Fibroblast of upper back skin (primary cell): ENCODE measurements at regions not wholly inside any gene's neighbourhood (a gene's known extent, or its start where the extent isn't known, plus 50 kb on each side); places are given as distances from the start of the nearest gene placed in this dataset.

Experiments used
- DNase-seq: peaks from one replicate; pipeline ENCODE4 v3.0.0-alpha.2; 2013

DNA sequence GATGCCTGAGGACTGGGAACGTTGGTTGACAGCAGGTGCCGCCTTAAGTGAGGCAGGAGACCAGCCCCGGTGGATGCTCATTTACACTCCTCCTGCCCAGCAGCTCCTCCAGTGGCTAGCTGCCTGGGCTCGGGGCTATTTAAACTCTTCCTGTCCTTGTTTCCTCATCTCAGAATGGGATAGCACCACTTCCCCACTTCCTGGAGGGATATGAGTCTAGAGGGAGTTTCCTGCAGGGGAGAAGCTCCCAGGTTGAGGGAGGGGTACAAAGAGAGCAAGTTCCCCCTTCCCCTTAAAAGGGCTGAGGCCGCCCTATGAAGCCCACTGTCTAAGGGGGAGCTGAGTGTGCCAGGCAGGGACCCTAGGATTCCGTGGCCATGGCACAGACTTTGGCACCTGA is 311.2 kb downstream of the AACS start:
- DNase-seq = no peak

DNA sequence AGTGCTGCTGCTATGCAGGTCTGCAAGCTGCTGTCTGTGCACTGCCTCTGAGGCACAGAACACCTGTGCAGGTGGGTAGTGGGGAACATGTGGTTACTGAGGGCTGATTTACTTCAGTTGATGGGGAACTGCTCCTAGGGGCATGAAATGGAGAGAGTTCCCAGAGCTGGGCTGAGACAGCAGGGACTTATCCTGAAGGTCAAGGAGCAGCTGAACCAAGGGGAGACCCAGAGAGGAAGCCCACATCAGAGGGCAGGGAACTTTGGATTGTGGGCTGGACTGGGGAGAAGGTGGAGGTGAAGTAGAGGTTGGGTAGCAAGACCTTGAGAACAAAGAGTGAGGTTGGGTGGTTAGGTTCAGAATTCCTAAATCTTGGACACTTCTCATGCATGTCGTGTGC is 311.9 kb downstream of the AACS start:
- DNase-seq = no peak

DNA sequence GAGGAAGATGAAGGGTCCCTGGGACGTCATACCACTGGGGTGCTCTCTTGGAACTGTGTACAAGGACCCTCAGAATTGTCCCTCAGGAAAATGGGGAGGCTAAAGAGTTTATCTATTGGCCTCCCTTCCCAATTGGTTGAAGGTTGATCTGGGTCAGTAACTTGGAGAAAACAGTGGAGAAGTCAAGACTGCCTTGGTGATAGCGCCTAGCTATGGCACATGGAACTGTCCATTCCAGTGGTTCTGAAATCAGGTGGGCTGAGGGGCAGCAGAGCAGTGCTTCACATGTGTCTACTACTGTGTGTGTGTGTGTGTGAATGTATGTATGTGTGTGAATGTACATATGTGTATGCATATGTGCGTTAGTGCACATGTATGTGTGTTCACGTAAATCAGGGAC is 316.1 kb downstream of the AACS start:
- no peak for DNase-seq

DNA sequence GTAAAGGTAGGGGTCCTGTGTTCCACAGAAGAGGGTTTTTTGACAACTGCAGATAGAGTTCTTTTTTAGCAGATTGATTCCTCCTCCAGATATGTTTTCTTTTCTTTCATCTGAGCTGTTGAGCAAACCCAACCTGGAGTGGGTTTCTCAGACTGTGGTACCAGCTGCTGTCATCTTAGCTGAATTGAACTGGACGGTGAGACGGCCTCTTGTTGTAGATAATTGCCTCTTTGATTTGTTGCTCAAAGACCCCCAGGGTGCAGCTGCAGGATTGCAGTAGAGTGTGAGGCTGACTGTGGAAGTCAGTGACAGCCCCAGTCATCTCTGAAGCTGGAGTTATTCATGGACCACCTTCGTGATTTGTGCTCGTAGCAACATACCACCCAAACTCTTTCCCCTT is 317.7 kb downstream of the AACS start:
- DNase-seq = no peak

DNA sequence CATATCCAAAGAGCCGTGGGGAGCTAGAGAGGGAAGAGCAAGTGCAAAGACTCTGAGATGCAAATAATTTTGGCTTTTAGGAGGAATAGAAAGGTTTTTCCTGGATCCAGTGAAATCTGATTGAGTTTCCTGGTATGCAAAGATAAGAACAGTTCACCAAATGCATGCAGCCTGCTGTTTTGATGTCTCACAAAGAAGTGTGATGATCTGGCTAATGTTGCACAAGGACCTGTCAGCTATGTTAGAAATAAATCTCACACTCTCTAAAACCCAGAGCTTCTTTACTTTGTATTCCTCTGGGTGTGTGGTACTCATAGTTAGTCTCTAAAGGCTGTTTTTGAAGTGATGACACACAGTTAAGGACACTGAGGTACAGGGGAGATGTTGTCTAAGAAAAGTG is 321.4 kb downstream of the AACS start:
- no peak for DNase-seq

DNA sequence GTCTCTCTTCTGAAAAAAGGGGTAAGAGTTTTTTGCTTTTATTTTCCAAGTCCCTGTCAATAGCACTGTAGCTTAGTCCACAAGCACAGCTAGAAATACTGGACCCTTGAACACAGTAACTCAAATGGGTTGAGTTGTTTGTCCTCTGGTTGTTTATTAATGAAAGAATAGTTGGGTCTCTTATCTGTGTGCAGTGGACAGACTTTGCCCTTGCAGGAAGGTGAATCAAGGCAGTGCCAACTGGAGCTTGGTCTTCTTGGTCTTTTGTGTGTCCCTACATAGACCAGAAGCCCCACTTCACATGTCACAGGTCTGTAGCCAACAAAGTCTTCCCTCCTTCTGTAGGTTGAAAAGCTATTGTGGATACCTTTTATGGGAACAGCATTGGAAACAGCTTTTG is 322.0 kb downstream of the AACS start:
- no peak for DNase-seq

DNA sequence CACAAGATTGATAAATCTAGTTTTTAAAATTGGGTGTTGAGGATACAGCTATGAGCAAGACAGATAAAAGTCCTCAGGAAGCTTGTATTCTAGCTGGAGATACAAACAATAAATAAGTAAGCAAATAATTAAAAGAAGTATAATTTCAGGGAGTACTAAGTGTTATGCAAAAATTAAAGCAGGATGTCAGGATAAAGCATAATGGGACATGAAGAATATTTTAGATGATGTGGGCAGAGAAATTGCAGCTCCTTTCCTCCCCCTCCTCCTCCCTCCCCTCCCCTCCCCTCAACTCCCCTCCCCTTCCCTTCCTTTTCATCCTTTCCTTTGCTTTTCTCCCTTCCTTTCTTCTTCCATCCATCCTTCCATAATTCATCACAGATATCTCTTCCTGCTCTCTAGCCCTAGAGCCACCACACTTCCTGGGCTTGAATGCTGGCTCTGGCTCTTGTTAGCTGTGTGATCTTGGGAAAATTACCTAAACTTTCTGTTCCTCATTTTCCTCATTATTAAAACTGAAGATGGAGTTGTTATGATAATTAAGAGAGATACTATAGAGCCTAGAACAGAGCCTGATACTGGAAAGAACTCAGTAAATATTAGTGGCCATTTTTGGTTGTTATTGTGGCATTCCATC is 323.9 kb downstream of the AACS start:
- DNase-seq = no peak

DNA sequence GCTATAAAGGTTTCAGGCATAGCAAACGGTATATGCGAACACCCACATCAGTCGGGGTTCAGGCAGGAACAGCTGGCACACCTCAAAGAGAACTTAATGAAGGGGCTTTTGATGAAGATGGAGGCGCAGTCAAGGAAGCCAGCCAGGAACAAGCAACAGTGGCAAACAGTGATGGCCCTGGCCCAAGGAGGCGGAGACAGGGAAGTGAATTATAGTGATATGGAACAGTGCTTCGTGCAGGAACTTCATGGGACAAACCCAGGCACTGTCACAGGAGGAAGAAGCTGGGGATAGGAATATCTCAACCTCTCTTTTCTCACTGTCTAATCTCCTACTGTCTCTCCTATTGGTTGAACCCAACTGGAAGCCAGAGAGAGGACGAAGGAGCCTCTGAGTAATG is 328.3 kb downstream of the AACS start:
- no peak for DNase-seq

DNA sequence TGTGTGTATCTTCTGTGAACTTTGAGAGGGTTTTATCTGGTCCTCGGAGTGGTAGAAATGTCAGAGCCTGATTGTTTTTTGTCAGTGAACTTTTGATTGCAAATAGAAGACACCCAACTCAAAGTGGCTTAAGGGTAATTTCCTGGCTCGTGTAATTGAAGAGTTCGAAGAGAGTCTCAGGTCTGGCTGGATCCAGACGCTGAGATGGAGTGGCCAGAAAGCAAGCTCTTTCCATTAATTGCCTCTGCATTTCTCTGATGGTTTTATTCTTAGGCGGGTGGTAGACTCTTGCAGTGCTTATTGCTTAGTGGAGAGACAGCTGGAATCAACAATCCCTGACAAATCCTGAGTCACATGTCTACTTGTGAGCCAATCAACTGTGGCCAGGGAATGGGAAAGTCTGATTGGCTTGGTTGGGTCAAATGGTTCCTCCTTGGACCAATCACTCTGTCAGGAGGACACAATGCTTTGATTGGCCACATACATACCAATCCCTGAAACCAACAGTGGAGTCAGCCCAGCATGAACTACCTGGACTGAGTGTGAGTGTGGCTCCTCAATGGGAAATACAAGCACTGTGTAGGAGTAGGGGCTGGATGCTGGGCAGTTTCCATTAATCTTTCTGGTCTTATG is 330.5 kb downstream of the AACS start:
- no peak for DNase-seq

DNA sequence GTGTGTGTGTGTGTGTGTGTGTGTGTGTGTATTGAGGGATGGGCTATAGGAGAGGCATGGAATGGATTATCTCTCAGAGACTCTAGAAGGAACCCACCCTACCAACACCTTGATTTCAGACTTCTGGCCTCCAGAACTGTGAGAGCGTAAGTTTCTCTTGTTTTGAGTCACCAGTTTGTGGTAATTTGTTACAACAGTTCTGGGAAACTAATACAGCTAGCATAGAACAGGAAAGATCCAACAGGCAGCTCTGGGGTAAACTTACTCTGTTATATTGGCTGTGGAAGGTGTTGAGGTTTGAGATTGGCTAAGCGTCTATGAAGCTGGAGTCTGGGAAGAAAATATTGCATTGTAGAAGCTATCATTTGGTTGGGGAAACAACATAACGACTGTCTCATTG is 334.3 kb downstream of the AACS start:
- no peak for DNase-seq

DNA sequence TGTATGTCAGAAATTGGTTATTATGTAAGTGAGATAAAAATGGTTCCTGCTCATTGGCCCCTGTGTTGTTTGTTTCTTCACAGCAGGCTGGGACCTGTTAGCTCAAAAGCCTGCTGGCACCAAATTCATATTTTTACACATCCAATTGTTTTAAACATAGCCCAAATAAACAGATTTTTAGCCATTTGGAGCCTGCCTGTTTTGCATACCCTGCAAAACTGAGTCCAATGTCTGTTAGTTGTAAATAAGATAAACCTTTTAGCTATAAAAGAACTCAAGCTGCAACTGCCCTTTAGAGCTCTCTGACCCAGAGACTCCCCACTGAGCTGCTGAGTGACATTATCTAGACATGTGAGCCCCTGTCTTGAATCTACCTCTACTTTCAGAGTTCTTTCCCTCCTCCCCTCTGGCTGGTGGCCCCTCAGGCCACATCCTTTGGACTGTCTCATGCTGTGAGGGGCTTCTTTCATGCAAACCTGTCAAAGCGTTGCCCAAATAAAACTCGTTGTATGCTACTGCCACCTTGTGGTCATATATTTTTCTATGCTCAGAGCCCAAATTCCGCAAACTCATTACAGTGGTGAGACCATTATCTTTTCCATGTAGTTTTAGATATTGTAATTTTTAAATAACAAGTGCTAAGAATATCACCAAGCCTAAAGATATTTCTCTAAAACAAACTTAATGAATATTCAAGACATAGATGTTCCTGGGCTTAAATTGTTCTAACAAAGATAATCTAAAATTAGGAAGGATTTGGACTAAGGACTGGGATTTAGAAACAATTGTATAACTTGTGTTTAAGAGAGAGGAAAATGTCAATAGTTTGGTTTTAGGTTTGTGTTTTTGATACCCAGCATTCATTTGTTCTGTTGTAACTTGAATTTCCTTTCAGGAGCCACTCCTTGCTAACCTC is 337.9 kb downstream of the AACS start:
- DNase-seq = peak; percentile 8

DNA sequence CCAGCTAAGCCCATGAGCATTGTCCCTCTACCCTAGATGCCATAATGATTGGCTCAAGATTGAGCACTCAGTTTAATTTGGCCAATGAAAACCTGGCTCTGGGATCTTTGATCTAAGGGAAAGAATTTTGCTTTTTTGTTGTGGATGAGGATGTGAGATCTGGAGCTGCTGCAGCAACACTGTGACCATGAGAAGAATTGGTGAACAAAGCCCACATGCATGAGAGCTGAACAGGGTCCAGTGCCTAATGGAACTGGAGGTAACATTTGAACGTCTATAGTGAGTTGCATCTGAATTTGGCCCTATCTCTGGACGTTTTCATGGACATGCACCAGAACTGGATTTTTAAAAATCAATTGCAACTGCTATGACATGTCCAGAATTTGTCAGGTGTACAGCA is 338.6 kb downstream of the AACS start:
- DNase-seq = no peak

DNA sequence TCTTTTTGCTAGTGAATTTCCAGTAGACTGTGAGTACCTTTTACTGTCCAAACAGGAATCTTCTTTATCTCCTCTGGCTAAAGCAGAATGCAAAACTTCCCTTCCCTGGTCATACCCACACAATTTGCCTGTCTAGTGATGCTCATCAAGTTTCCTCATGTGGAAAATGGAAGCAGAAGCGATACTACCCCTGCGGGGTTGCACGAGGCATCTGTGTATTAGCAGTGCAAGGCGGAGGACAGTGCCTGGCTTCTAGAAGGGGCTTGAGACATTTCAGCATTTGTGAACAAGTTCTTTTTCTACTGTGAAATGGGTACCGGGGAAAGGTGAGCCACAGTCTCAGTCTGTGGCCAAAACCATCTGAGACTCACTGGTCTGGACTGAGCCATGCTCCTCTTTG is 340.9 kb downstream of the AACS start:
- DNase-seq = no peak

DNA sequence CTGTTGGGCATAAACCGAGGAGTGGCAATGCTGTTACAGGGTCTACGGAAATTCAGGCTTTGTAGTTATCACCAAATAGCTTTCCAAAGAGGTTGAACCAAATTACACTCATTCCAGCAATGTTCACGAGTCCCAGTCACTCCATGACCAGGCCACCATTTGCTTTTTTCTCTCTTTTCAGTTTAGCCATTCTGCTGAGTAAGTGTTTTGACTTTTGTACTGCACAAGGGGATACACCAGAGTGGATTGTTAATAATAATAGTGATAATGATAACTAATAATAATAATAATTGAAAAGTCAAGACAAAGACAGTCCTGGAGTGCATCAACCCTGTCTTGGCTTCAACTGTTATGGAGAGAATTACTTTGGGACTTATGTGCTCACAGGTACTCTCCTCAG is 343.5 kb downstream of the AACS start:
- DNase-seq = no peak

DNA sequence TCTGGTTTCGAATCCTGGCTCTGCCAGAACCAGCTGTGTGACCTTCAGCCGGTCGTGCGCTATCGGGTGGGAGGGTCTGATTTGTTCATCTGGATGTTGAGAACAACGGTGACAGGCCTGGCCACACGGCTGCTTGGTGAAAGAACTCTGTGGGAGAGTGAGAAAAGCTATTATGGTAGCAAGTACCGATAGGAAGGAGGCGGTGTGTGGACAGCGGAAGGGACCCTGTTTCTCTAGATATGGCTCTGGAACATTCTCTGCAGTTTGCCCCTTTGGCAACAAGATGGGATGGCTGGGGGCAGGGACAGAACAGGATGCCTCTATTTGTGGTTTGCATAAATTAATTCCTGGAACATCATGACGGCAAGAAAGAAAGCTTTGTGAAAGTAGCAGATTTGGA is 347.3 kb downstream of the AACS start:
- DNase-seq = no peak

DNA sequence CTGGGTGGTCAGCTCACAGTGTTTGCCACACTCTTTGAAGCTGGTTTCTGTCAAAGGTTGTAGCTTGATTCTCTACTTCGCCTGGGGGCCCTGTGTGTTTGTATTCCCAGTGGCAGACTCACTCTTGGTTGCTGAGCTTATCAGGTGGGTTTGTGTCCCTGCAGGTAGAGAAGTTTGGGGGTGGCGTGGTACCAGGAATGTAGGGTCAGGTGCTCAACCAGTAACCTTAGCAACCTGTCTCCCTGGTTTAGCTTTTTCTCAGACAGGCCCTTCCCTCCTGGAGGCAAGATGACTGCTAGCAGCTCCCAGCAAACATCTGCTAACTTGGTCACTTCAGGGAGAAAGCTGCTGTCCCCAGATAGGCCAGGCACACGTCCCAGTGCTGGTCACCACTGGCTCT is 352.2 kb downstream of the AACS start:
- no peak for DNase-seq

DNA sequence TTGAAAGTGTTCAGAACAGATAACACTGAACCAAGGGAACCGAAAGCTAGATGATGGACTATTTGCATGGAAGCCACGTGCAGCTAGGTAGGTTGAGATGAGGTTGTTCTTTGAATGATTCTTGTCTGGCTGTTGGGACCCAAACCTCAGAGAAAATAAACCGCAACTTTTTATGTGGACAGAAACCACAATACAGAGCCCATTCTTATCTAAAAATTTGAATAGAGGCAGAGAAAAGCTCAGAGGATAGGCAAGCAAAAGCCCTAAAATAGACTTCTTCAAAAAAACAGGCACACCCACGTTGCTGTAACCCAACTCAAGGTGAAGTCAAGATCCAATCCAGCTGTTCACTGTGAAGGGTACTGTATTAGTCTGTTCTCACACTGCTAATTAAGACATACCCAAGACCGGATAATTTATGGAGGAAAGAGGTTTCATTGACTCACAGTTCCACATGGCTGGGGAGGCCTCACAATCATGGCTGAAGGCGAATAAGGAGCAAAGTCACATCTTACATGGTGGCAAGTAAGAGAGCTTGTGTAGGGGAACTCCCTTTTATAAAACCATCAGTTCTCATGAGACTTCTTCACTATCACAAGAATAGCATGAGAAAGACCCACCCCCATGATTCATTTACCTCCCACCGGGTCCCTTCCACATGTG is 353.8 kb downstream of the AACS start:
- DNase-seq = no peak

DNA sequence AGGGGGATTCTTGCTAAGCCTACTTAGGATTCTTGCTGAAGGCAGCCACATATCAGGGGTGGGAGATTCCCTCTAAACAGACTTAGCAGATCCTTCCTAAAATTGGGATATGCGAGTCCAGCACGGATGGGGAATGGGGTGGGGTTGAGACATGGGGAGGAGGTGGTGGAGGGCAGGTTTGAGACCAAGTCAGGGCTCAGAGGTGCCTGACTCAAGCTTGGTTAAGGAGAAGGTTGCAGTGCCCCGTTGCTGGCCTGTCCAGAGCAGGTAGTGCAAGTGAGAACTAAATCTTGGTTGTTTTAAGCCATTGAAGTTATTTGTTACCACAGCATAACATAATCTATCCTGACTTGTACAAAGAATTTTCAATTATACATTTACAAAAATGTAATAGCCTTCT is 359.7 kb downstream of the AACS start:
- no peak for DNase-seq

DNA sequence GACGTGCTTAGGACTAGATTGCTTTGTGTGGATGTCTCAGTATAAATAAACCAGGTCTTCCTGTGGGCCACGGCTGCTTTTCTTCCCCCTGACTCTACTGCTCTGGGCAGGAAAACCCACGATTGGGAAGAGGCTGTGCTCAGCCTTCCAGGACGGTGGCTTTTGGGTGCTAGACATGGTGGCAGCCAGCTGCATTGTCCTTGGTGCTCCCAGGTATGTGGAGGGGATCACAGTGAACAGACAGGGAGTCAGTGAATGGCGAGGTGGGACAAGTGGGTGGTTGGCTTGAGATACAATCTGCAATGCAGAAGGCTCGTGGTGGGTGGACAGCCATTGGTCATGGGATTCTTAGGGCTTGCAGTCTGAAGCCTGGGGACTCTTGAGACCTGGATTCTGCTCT is 366.3 kb downstream of the AACS start:
- no peak for DNase-seq

DNA sequence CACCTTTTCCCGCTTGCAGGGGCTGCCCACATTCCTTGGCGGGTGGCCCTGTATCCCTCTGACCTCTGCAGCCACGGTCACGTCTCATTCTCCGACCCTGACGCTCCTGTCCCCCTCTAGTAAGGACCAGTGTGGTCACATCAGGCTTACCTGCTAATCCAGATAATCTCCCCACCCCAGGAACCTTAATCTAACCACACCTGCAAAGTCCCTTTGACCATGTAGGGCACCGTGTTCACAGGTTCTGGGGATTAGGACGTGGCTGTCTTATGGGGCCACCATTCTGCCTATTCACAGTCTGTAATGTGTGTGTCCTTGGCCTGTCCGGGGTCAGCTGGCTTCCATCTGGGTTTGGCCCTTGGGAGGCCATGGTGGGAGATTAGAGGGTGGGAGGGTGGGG is 368.9 kb downstream of the AACS start:
- no peak for DNase-seq

DNA sequence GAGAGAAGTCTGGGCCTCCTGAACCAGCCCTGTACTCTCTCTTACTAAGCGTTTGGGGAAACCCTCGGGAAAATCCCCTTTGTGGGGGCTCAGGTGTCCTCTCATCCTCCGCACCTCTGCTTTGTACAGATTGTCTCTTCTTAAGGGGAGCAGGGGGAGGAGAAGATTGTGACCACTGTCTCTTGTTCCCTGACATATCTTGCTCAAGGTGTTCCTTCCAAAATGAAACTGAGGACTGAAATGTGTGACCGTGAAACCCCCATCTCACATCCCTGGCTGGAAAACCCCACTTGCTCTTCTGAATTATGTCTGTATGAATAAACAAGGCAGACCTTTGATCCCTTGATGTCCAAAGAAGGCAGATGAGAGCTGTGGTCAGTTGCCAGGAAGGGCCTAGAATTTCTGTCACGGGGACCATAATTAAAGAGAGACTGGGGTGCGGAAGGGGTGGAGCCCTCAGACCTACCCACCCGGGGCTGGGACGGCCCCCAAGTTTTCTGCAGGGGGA is 369.8 kb downstream of the AACS start:
- DNase-seq = no peak

DNA sequence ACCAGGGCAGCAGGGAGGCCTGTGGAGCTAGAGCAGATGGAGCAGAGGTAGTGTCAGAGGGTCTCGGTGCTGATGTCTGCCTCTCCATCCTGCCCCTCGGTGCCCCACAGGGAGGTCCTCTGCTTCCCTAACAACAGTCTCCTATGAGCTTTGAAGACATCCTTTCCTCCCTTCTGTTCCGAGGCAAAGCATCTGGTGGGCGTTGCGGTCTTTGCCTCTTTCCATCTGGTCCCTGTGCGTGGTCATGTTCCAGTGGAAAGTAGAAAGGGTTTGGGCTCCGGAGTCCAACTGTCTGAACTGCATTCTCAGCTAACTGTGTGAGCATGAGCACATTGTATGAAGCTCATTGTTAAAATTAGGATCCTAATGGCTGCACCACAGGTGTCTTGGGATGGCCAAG is 370.6 kb downstream of the AACS start:
- no peak for DNase-seq

DNA sequence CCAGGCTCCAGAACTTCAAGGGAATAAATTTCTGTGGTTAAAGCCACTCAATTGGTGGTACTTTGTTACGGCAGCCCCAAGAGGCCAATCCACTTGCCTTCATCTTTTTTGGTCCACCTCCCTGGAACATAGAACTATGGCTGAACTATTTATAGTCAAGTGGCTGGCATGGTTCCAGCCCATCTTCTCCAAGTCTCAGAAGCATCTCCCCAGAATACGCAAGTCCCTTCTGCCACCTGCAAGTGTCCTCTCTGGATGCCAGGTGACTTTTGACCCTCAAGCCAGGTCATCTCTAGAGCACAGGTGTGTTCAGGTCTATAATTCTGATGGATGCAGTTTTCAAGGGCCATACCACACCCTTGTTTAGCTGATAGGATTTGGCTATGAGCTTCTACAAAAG is 371.5 kb downstream of the AACS start:
- DNase-seq = no peak

DNA sequence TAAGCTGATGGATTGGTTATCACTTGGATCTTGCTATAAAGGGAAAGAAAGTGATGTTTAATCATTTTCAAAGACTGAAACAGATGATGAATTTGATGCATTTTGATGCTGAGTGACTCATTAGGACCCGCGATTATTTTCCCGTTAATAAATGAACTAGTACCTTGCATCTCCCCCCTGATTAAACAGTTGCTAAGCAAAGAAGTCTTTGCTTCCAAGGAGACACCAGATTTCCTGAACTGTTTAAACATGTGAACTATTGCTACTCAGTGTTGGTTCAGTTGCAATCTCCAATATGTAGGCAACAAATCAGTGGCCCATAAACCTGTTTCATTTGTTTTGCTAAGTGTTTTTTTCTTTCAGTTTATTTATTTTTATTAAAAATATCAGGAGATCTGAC is 375.2 kb downstream of the AACS start:
- DNase-seq = no peak
